GM18867 (cell line): ENCODE measurements at regions not wholly inside any gene's neighbourhood (a gene's known extent, or its start where the extent isn't known, plus 50 kb on each side); places are given as distances from the start of the nearest gene placed in this dataset.
"Not testable (repeated sequence)": the region's sequence is repeated elsewhere in the genome, so short reads cannot be mapped to it uniquely, and the experiment has no call there.

Source experiments
- ATAC-seq: cut with Tn5 transposase; IDR thresholded peaks from one replicate; pipeline ENCODE4 v1.9.1; 2021; ENCODE audit warnings: mild to moderate bottlenecking, moderate library complexity; ENCODE audit not compliant: unreplicated experiment

GRCh38 chr18:38167623-38168022 lies 602.0 kb upstream of the CELF4 start:
- ATAC-seq = no peak

DNA sequence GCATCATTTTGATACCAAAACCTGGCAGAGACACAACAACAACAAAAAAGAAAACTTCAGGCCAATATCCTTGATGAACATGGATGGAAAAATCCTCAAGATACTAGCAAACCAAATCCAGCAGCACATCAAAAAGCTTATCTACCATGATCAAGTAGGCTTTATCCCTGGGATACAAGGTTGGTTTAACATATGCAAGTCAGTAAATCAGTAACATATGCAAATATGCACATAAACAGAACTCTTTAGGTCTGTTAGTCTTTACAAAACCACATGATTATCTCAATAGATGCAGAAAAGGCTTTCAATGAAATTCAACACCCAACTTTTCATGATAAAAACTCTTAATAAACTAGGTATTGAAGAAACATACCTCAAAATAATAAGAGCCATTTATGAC lies 587.5 kb upstream of the CELF4 start:
- not testable (repeated sequence) for ATAC-seq

DNA sequence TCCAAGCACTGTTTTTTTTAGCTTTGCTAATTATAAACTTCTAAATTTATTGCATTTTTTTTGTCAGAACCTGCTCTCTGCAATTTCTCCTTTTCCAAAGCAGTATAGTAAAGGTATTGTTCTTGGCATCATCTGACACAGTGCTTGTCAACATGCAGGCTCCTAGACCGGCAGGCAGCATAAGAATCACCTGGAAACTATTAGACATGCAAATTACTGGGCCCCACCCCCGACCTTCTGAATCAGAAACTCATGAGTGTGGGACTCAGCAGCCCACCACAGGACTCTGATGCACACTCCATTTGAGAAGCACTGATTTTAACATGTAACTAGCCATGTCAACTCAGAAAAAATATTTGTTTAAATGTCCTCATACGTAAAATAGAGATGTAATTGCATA lies 551.1 kb upstream of the CELF4 start:
- ATAC-seq = no peak

- no peak for ATAC-seq
Measured at GRCh38 chr18:38115201-38115600, 549.6 kb upstream of the CELF4 start.

DNA sequence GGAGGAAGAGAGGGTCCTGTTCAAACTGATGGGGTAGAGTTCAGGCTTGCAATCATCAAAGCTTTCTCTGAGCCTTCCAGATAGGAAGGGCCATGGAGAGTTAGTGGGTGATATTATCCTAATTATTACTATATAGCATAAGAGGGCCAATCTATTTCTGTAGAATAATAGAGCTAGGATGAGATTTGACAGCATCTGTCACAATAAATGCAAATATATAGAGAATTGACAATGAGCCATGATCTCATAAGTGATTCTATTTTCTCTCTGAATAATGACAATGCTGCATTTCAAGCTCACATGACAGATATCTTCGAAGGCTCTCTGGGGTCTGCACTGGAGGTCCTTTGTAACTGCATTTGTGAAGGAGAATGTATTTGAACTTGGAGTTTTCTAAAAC lies 521.9 kb upstream of the CELF4 start:
- ATAC-seq = no peak

DNA sequence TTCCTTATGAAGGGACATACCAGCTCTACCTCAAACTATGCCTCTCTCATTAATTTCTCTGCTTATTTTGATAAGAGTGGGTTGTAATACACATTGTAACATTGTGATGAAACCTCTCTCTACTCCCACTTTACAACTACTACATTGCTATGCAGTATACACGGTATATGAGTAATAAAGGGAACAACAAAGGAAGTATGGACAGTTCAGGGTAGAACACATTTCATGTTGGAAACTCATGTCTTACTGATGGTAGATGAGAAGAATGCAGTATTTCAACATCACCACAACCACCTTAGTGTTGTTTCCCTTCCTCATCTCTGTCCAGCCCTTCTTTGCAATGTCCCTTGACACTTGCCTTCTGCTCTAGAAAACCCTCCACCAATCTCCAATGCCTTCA lies 515.9 kb upstream of the CELF4 start:
- no peak for ATAC-seq

GRCh38 chr18:38077229-38077628 lies 511.6 kb upstream of the CELF4 start:
- ATAC-seq = no peak

- ATAC-seq = no peak
Measured at GRCh38 chr18:38076346-38077070, 510.9 kb upstream of the CELF4 start.

DNA sequence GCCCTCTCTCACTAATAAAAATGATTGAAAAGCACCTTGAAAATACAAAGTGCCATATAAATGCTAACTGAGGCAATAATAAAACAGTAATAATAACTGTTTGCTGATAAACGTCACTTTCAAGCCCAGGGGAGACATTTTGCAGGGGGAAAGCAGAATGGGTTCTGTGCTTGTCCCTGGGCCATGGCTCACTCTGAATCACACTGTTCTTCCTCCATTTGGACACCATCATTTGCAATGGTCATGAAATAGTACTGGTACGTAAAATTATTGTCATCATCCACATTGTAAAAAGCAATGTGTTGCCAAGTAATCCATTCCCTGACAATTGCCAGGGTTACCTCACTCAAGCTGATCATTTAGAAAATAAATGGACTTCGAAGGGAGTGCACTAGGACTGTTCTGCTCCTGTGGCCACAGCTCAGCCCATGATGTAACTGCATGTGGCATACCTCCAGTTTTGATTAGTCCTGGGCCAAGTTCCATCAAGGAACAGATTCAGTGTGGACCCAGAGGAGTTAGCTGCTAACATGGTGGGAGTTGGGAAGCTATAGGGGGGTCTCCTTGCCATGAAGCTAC lies 508.8 kb upstream of the CELF4 start:
- no peak for ATAC-seq

DNA sequence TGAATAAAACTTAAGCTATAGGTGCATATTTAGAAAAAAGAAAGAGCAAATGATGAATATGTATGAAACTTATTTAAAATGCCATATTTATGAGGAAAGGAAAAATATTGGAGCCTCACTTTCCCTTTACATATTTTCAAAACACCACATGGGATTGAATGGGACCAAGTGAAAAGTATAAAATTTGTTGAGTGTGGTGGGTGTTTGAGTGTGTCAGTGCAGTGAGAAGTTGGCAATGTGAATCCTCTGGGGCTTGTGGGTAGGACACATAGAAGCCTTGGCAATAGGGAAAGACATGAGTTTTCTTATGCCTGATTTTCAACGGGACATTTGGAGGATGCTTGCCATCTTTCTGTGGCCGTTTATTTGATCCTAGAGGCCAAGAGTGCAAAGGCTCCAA lies 502.2 kb upstream of the CELF4 start:
- no peak for ATAC-seq

DNA sequence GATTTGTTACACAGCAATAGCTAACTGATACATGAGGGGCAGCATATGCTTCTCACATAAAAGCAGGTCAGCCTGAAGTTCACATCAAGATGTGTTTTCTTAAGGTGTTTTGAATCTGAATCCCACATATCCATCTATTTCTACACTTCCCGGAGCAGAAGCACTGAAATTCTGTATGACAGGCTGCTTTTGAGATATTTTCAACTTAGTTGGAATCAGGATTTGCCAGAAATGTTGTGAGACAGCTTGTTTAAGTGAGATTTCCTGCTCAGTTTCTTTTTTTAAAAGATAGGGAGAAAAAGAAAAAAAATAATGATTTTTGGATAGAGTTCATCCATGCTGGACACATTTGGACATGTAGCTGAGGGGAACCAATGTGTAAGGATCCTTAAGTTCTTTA lies 501.5 kb upstream of the CELF4 start:
- ATAC-seq = no peak

GRCh38 chr18:38052879-38053590 lies 487.4 kb upstream of the CELF4 start:
- no peak for ATAC-seq

GRCh38 chr18:38047820-38048219 lies 482.2 kb upstream of the CELF4 start:
- no peak for ATAC-seq

- ATAC-seq = no peak
Measured at GRCh38 chr18:38046651-38047050, 481.1 kb upstream of the CELF4 start.

- no peak for ATAC-seq
Measured at GRCh38 chr18:38045845-38046244, 480.2 kb upstream of the CELF4 start.

DNA sequence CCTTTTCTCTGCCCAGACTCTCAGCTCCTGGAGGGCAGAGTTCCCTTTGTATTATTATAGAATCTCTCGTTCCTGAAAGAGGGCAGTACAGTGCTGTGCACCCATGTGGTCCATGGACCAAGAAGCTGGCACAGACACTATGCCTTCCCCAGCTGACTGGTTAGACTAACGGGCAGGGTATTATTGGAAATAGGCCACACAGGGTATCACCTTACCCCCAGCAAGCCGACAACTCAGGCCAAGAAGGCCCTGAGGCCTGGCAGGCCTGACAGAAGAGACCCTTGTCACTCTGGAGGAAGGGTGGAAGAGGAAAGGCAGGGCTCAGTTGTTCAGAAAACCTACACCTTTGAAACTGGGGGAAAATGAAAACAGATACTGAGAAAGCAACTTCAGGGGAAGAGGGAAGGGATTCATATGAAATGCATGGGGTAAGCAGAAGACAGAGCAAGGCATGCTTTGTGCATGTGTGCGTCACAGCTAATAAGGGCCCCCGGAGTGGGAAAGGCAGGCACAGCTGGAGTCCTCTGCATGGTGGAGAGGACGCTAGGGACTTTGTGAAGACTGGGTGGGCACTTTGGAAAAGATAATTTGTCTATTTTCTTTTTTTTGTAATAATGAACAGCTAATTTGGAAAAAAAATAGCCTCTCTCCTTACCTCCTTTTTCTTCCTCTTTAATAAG lies 476.8 kb upstream of the CELF4 start:
- no peak for ATAC-seq

- ATAC-seq = no peak
Measured at GRCh38 chr18:38038242-38038641, 472.6 kb upstream of the CELF4 start.

- ATAC-seq = no peak
Measured at GRCh38 chr18:38035193-38035592, 469.6 kb upstream of the CELF4 start.

- ATAC-seq = no peak
Measured at GRCh38 chr18:38033282-38033681, 467.7 kb upstream of the CELF4 start.

GRCh38 chr18:38032516-38032915 lies 466.9 kb upstream of the CELF4 start:
- ATAC-seq = no peak

DNA sequence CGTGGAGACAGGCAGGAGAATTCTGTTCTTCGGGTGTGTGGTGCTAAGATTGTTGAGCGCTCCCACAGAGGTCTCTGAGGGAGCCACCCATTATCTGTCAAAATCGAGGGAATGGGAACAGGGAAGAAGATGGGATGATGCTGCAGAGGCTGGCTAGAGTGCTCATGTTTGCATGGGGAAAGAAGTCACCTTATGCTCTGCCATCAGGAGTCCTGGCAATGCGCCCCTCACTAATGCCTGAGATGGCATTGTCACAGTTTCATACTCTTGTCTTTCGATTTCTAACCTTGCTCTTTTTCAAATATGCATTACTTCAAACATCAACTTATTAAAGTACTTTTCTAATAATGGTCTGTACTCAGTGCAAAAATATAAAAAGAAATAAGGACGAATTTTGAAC lies 463.3 kb upstream of the CELF4 start:
- no peak for ATAC-seq
